GM12892 (cell line): ENCODE measurements at regions not wholly inside any gene's neighbourhood (a gene's known extent, or its start where the extent isn't known, plus 50 kb on each side); places are given as distances from the start of the nearest gene placed in this dataset.
"Not testable (repeated sequence)": the region's sequence is repeated elsewhere in the genome, so short reads cannot be mapped to it uniquely, and the experiment has no call there.

Experiments used
- DNase-seq: peaks from one replicate; pipeline ENCODE4 v3.0.0; 2011; ENCODE audit not compliant: insufficient read length
- FAIRE-seq: peaks from 2 replicates; lab custom pipeline; 2011; peaks lifted over from hg19 to GRCh38; lab: Jason Lieb, UNC
- POLR2A ChIP-seq: IDR thresholded peaks from 2 replicates; pipeline ENCODE4 v1.6.1; 2011; ENCODE audit warnings: low read depth, low read length, control low read depth
- POLR2AphosphoS5 ChIP-seq: IDR thresholded peaks from 2 replicates; pipeline ENCODE4 v1.6.1; 2011; ENCODE audit warnings: low read depth, low read length, control low read depth
- TAF1 ChIP-seq: IDR thresholded peaks from 2 replicates; pipeline ENCODE4 v1.6.1; 2011; ENCODE audit warnings: low read depth, mild to moderate bottlenecking, control low read depth, low read length, borderline replicate concordance

DNA sequence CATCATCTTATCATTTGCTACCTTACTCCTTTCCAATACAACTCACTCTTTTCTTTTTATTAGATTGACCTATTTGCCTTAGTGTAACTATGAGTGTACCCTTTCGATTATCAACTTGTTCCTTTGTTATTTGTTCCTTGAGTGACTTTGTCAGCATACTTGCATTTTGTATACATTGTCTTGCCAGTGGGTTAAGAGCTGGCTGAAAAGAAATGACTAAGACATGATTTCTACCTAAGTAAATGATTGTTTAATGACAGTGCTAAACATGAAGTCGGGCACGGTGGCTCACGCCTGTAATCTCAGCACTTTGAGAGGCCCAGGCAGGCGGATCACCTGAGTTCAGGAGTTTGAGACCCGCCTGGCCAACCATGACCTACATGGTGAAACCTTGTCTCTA, 1042.3 kb downstream of the TBL1XR1 start:
- DNase-seq, result no peak
- TF ChIP-seq POLR2AphosphoS5 (no peak), POLR2A (no peak), TAF1 (no peak)
- FAIRE-seq, result no peak

DNA sequence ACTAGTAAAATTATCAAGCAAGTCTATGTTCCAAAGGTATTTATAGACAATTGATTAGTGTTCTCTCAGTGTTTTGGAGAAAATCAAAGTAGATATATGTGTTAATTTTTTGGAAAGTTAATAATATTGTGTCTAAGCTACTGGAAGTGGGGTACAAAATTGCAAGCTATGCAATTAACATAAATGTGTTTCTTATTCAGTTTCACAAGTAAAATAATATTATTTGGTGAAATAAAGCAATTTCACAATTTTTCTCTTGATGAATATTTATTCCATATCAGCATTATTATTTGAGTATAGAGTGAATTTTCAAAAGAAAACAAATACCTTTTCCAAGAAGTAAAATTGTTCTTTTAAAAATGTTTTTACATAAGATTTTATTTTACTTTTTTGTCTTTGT, 1047.7 kb downstream of the TBL1XR1 start:
- TF ChIP-seq POLR2AphosphoS5 (no peak), TAF1 (no peak), POLR2A (no peak)
- DNase-seq, result no peak
- no peak for FAIRE-seq

DNA sequence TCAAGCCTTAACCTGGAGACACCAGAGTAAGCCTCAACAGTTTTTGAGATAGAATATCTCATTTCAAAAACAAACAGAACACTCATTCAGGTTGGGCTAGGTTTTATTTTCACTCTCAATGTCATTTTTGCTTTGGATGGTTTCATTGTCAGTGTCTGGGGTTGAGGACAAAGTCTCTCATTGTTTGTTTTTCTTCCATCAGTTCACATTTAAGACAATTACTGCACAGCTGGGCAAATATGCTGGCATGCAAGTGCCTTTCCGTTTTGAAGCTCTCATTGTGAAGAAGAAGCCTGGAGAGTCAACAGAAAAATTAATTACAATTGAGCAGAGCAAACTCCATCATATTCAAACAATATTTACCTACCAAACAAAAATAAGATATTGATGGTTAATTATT, 1050.0 kb downstream of the TBL1XR1 start:
- FAIRE-seq, result no peak
- DNase-seq, result no peak
- TF ChIP-seq POLR2A (no peak), POLR2AphosphoS5 (no peak), TAF1 (no peak)

DNA sequence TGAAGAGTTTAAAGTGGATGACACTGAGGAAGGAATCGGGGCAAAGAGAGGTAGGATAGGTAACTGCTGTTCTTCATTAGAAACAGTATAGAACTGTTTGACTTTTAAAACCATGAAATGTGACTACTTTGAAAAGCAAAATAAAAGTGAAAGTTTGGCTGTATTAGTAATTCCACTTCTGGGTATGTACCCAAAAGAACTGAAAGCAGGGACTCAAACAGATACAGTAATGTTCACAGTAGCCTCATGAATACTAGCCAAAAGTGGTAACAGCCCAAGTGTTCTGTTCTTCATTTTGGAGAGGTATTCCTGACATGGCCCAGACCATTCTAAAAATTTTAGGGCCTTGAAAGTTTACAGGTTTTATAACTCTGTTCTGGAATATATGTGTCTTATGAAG, 1055.4 kb downstream of the TBL1XR1 start:
- TF ChIP-seq POLR2AphosphoS5 (no peak), TAF1 (no peak), POLR2A (no peak)
- FAIRE-seq (no peak), DNase-seq (no peak)

DNA sequence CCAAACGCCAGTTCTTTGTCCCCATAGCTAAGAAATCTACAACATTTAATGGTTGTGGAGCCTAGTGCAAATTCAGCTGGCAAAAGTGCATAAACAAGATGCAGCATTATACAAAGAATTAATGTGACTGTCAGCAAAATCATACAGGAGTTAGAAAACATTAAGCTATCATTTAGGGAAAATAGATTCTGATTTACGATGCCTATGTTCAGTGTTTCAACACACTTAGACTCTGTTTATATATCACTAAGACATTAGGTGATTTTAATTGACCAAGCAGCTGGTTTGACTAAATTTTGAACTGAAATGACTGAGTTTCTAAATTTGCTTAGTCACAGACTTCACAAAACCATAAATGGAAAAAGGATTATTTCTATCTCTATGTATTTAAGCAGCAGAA, 1076.8 kb downstream of the TBL1XR1 start:
- no peak for DNase-seq
- TF ChIP-seq TAF1 (no peak), POLR2AphosphoS5 (no peak), POLR2A (no peak)
- no peak for FAIRE-seq

DNA sequence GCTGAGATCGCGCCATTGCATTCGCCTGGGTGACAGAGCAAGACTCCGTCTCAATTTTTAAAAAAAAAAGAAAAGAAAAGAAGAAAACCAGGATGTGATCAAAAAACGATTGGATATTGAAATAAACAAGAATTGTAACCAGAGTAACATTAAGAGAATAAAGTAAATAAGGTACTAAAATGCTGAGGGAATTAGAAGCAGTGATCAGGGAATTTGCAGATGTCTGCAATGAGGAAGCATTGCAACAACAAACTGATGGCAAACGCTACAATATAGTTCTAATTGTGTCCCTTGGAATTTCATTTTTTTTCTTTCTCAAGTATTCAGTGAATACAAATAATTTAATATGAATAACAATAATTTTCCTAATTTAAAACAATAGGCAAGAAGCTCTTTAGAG, 1077.5 kb downstream of the TBL1XR1 start:
- FAIRE-seq (no peak), DNase-seq (no peak)
- TF ChIP-seq POLR2A (no peak), POLR2AphosphoS5 (no peak), TAF1 (no peak)

DNA sequence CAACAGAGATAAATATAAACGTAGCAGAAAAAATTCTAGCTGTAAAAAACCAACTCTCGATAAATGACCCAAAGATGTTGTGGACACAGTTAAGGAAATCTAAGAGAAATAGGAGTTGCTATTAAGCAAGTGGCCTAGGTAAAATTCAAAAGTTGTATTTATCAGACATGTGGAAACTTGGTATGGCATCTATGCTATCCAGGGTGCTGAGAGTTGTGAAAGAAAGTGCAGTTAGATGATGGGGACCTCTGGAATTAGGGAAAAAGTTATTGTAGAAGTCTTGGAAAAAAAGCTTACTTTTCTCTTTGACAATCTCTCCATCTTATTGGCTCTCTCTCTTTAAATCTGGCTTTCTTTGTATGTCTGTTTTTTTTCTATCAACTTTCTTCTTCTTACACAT, 1090.9 kb downstream of the TBL1XR1 start:
- DNase-seq (no peak), FAIRE-seq (no peak)
- TF ChIP-seq POLR2AphosphoS5 (no peak), TAF1 (no peak), POLR2A (no peak)

DNA sequence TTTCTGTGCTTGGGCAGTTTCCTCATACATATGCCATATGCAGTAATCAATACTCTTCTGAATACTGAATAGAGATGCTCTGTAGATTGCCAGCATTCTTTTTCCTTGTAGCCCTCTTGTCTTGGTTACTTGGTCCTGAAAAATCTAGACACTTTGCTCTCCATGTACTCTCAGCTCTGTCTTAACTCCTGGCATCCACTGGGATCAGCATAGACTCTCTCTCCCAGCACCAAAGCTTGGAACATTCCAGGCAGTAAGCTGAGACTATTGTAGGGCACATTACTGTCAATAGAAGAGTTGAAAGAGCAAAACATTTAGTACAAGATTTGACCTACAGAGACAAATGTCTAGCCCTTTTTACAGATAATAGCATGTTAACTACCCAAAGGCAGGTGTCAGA, 1100.3 kb downstream of the TBL1XR1 start:
- TF ChIP-seq TAF1, result no peak
- TF ChIP-seq POLR2A, result no peak
- TF ChIP-seq POLR2AphosphoS5, result no peak
- FAIRE-seq, result no peak
- DNase-seq, result no peak

DNA sequence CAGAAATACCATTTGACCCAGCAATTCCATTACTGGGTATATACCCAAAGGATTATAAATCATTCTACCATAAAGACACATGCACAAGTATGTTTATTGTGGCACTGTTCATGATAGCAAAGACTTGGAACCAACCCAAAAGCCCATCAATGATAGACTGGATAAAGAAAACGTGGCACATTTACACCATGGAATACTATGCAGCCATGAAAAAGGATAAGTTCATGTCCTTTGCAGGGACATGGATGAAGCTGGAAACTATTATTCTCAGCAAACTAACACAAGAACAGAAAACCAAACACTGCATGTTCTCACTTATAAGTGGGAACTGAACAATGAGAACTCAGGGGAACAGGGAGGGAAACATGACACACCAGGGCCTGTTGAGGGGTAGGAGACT, 1103.4 kb downstream of the TBL1XR1 start:
- FAIRE-seq, result not testable (repeated sequence)

DNA sequence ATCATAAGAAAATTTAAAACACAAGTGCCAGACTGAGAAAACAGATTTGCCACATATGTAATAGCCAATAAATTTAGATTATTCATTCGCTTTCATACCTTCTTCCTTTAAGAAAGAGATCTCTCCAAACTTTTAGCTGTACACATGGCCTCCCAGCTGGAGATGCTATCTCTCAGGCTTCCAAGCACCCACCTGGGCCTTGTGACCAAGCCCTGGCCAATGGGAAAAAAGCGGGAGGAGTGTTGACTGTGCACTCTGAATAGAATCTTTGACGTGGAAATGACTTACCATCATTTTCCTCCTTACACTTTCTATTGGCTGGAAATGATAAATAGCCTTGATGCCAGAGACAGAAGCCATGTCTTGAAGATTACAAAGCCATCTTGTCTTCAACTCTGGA, 1106.6 kb downstream of the TBL1XR1 start:
- no peak for DNase-seq
- FAIRE-seq, result no peak
- no peak for TF ChIP-seq TAF1
- no peak for TF ChIP-seq POLR2AphosphoS5
- TF ChIP-seq POLR2A, result no peak

More for the DNA sequence above, 1103.4 kb downstream of the TBL1XR1 start:
- DNase-seq, result not testable (repeated sequence)

DNA sequence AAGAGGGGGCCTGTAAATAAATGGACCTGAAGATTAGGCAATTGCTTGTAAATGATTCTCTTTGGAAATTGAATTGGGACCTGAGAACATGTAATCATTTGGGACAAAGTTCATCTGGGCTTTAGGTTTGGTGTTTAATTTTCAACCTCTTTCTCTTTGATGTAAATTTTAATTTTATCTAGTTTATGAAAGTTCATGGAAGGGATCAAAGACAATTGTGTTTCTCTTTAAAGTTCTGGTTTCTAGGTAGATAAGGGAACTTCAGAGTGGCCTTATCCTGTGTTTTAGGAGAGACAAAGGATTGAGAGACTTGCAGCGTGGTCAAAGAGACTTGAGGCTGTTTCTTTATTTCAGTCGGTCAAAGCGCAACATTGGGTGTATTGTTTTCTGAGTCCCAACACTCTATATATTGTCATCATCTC, 1108.3 kb downstream of the TBL1XR1 start:
- TF ChIP-seq TAF1, result no peak
- no peak for TF ChIP-seq POLR2AphosphoS5
- no peak for TF ChIP-seq POLR2A
- no peak for DNase-seq
- FAIRE-seq, result no peak

DNA sequence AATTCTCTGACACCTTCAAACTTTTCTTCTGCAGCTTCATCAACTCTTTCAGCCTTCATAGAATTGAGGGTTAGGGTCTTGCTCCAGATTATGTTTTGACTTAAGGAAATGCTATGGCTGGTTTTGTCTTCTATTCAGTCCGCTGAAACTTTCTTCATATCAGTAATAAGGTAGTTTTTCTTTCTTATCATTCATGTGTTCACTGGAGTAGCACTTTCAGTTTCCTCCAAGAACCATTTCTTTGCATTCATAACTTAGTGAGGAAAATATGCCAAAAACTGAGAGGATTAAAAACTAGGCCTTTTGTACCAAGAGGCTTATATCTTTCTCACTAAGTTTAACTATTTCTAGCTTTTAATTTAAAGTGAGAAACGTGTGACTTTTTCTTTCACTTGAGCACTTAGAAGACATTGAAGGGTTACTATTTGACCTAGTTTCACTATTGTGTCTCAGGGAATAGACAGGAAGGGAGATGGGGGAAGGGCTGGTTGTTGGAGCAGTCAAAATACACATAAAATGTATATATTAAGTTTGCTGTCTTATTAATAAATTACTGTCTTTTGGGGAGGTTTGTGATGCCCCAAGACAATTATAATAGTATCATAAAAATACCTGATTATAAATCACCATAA, 1110.1 kb downstream of the TBL1XR1 start:
- FAIRE-seq (no peak), DNase-seq (no peak)
- TF ChIP-seq TAF1 (no peak), POLR2AphosphoS5 (no peak), POLR2A (no peak)

DNA sequence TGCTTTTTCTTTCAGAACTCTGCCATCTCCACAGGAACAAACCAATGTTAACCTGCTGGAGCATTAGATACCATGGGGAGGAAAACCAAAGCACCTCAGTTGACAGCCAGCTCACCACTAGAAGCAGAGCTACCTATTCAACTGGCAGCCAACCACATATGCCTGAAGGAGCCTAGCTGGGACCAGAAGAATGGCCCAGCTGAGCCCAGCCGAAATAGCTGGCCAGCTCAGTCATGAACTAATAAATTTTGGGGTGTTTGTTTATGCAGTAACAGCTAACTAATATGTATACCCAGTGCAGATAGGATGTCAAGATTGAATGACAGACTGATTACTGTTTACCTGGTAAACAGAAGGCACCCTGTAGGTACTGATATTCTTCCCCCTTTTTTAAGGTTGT, 1117.5 kb downstream of the TBL1XR1 start:
- TF ChIP-seq POLR2A, result no peak
- TF ChIP-seq TAF1, result no peak
- no peak for TF ChIP-seq POLR2AphosphoS5
- no peak for FAIRE-seq
- no peak for DNase-seq
